ENCODE measurements at regions not wholly inside any gene's neighbourhood (a gene's known extent, or its start where the extent isn't known, plus 50 kb on each side); places are given as distances from the start of the nearest gene placed in this dataset.

DNA sequence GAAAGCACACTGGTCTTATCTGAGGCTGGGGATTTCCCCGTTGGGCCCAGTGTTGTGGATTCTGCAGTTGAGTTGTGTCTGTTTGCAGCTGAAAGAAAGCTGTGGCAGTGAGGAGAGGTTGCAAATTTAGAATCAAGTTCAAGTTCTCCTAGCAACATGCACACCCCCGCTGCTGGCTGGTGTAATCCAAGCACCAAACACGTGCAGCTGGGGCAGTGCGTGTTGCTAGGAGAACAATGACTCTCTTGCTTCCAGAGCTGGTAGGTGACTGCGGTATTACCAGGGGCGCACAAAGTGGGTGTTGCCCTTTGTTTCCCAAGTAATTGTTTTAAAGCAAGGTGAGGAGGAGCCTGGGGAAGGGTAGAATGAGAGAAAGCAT is 91.5 kb downstream of the IER5 start:
- Histone ChIP-seq H3K27ac (ENCODE audit: low read depth, low read length) (no peak overlapping the region), H3K23ac (ENCODE audit: low read length) (no peak overlapping the region), H4K8ac (ENCODE audit: low read depth, low read length) (no peak overlapping the region), H2AK5ac (ENCODE audit: low read length) (no peak overlapping the region), H2BK5ac (ENCODE audit: low read length) (no peak overlapping the region), H2BK15ac (replicated peaks; ENCODE audit: low read depth) (no peak overlapping the region), H3K79me2 (ENCODE audit: control insufficient read depth, insufficient read depth, low read length) (no peaks in the 10 kb centered on the region), H3K27me3 (ENCODE audit: insufficient read depth, low read length, poor library complexity) (no peaks in the 10 kb centered on the region), H4K5ac (ENCODE audit: low read length) (no peak overlapping the region), H3K4ac (ENCODE audit: low read depth, low read length) (no peak overlapping the region), H3K18ac (ENCODE audit: low read length) (peak overlapping the region; percentile 24), H3K36me3 (ENCODE audit: control insufficient read depth, insufficient read depth, low read length) (no peaks in the 10 kb centered on the region), H3K4me3 (ENCODE audit: low read length) (no peak overlapping the region), H3K4me1 (ENCODE audit: control insufficient read depth, low read depth, low read length) (peaks cover 11% of the 10 kb centered on the region), H3K4me2 (ENCODE audit: low read length) (no peak overlapping the region), H3K9ac (ENCODE audit: low read length) (no peak overlapping the region), H3K79me1 (ENCODE audit: low read length) (no peaks in the 10 kb centered on the region), H3K56ac (ENCODE audit: low read length) (no peak overlapping the region), H2BK120ac (ENCODE audit: low read depth, low read length) (no peak overlapping the region)
- WGBS (ENCODE audit: extremely low coverage, insufficient coverage, low lambda C conversion rate) = no CpG with 5 or more reads among the region's 6 CpGs
- DNase-seq = peak; percentile 90

DNA sequence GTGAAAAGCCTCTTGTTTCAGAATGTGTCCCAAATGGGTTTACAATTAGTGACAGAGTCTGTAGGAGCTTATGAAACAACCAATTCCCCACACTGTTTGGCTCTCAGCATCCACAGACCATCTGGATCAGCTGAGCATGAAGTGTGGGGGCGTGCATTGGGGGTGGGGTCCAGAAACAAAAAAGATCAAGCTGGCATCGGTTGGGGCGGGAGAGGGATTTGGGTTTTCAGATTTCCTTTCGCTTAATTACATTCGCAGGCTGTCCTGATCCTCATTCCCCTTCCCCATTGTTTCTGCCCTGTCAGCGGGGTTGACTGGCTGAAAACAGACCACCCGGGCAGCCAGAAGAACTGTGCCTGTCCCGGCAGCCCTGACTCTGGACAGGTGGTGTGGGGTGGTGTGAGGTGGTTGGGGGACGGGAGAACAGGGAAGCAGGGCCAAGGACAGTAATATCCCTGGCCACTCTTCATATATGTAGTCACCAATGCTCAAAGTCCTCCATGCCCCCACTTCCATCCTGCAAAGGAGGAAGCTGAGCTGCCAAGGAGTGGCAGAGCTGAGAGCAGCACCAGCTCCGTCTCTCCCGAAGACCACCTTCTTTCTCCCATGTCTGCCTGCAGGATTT is 92.0 kb downstream of the IER5 start:
- H3K27ac ChIP-seq (ENCODE audit: low read depth, low read length) = no peak overlapping the region
- peak; percentile 43 for DNase-seq
- WGBS (ENCODE audit: extremely low coverage, insufficient coverage, low lambda C conversion rate) = no CpG with 5 or more reads among the region's 11 CpGs

DNA sequence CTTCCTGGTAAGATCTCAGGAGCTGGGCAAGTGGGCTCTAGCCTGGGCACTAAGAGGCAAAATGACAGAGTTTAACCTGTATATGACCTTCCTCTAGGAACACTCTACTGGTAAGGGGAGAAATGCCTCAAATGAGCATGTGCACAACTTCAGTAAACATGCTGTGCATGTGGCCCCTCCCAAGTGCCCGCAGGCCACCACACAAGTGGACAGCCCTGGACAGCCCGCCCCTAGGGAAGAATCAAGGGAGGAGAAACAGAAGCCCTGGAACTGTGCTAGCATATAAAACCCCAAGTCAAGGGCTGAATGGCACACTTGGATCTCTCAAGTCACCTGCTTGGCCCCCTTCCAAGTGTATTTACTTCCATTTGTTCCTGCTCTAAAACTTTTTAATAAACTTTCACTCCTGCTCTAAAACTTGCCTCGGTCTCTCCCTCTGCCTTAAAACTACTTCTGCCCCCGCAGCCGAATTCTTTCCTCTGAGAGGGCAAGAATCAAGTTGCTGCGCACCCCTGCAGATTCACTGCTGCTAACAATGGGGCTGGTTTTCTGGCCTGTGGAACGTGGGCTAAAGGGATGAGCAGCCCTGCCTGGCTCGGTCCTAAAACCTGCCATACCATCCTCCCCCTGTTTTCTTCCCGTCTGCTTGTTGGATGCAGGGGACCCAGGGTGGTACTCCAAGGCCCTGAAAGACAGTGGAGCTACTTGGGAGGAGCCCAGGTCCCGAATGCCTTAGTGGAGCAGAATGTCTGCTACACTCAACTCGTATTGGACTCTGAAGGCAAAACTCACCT is 93.5 kb downstream of the IER5 start:
- no CpG with 5 or more reads among the region's 11 CpGs for WGBS (ENCODE audit: extremely low coverage, insufficient coverage, low lambda C conversion rate)
- no peaks in the 10 kb centered on the region for H3K79me2 ChIP-seq (ENCODE audit: control insufficient read depth, insufficient read depth, low read length)
- H3K4me1 ChIP-seq (ENCODE audit: control insufficient read depth, low read depth, low read length) = peaks cover 11% of the 10 kb centered on the region
- no peak overlapping the region for H3K56ac ChIP-seq (ENCODE audit: low read length)
- no peaks in the 10 kb centered on the region for H3K79me1 ChIP-seq (ENCODE audit: low read length)
- H3K27ac ChIP-seq (ENCODE audit: low read depth, low read length) = no peak overlapping the region
- H4K8ac ChIP-seq (ENCODE audit: low read depth, low read length) = no peak overlapping the region
- no peak for DNase-seq
- no peak overlapping the region for H2AK5ac ChIP-seq (ENCODE audit: low read length)
- H2BK15ac ChIP-seq (replicated peaks; ENCODE audit: low read depth) = no peak overlapping the region
- H3K27me3 ChIP-seq (ENCODE audit: insufficient read depth, low read length, poor library complexity) = no peaks in the 10 kb centered on the region
- no peak overlapping the region for H2BK5ac ChIP-seq (ENCODE audit: low read length)
- no peak overlapping the region for H3K18ac ChIP-seq (ENCODE audit: low read length)
- no peak overlapping the region for H2BK120ac ChIP-seq (ENCODE audit: low read depth, low read length)
- no peaks in the 10 kb centered on the region for H3K36me3 ChIP-seq (ENCODE audit: control insufficient read depth, insufficient read depth, low read length)
- H3K4ac ChIP-seq (ENCODE audit: low read depth, low read length) = no peak overlapping the region
- no peak overlapping the region for H3K23ac ChIP-seq (ENCODE audit: low read length)
- H4K5ac ChIP-seq (ENCODE audit: low read length) = no peak overlapping the region
- H3K4me2 ChIP-seq (ENCODE audit: low read length) = no peak overlapping the region
- H3K4me3 ChIP-seq (ENCODE audit: low read length) = no peak overlapping the region
- no peak overlapping the region for H3K9ac ChIP-seq (ENCODE audit: low read length)

More for the DNA sequence above, 92.0 kb downstream of the IER5 start:
- Histone ChIP-seq H3K36me3 (ENCODE audit: control insufficient read depth, insufficient read depth, low read length) (no peaks in the 10 kb centered on the region), H4K5ac (ENCODE audit: low read length) (no peak overlapping the region), H3K56ac (ENCODE audit: low read length) (peak overlapping the region; percentile 68), H3K4me3 (ENCODE audit: low read length) (no peak overlapping the region), H3K27me3 (ENCODE audit: insufficient read depth, low read length, poor library complexity) (no peaks in the 10 kb centered on the region), H3K18ac (ENCODE audit: low read length) (no peak overlapping the region), H3K4me1 (ENCODE audit: control insufficient read depth, low read depth, low read length) (peaks cover 11% of the 10 kb centered on the region), H2BK15ac (replicated peaks; ENCODE audit: low read depth) (no peak overlapping the region), H3K9ac (ENCODE audit: low read length) (peak overlapping the region; percentile 17), H2BK120ac (ENCODE audit: low read depth, low read length) (no peak overlapping the region), H2BK5ac (ENCODE audit: low read length) (no peak overlapping the region), H2AK5ac (ENCODE audit: low read length) (peak overlapping the region; percentile 69), H4K8ac (ENCODE audit: low read depth, low read length) (no peak overlapping the region), H3K79me1 (ENCODE audit: low read length) (no peaks in the 10 kb centered on the region), H3K23ac (ENCODE audit: low read length) (peak overlapping the region; percentile 66), H3K4me2 (ENCODE audit: low read length) (no peak overlapping the region), H3K4ac (ENCODE audit: low read depth, low read length) (no peak overlapping the region), H3K79me2 (ENCODE audit: control insufficient read depth, insufficient read depth, low read length) (no peaks in the 10 kb centered on the region)

DNA sequence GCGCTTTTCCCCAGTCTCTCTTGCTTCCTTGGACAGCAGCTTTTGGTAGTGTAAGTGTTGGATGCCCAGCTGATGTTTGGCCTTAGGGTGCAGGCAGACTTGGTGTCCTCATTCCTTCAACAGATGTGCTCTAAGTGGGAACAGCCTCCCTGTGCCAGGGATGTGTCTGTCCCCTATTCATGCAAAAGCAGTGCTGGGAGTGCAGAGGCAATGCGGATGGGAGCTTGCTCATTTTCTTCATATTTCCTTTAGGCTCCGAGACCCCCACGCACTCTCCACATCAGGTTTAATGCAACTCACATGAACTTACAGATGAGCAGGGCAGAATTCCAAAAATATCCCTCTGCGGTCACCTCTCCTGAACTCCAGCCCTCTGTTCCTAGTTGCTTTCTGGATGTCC is 96.1 kb downstream of the IER5 start:
- H3K27me3 ChIP-seq (ENCODE audit: insufficient read depth, low read length, poor library complexity) = no peaks in the 10 kb centered on the region
- no peak overlapping the region for H4K5ac ChIP-seq (ENCODE audit: low read length)
- no peak for DNase-seq
- no peak overlapping the region for H3K4ac ChIP-seq (ENCODE audit: low read depth, low read length)
- no peak overlapping the region for H2BK5ac ChIP-seq (ENCODE audit: low read length)
- H3K9ac ChIP-seq (ENCODE audit: low read length) = no peak overlapping the region
- no peak overlapping the region for H3K27ac ChIP-seq (ENCODE audit: low read depth, low read length)
- WGBS (ENCODE audit: extremely low coverage, insufficient coverage, low lambda C conversion rate) = no CpG with 5 or more reads among the region's 5 CpGs
- H3K4me3 ChIP-seq (ENCODE audit: low read length) = no peak overlapping the region
- no peak overlapping the region for H2AK5ac ChIP-seq (ENCODE audit: low read length)
- no peak overlapping the region for H3K56ac ChIP-seq (ENCODE audit: low read length)
- H4K8ac ChIP-seq (ENCODE audit: low read depth, low read length) = no peak overlapping the region
- H2BK15ac ChIP-seq (replicated peaks; ENCODE audit: low read depth) = no peak overlapping the region
- no peaks in the 10 kb centered on the region for H3K36me3 ChIP-seq (ENCODE audit: control insufficient read depth, insufficient read depth, low read length)
- no peak overlapping the region for H2BK120ac ChIP-seq (ENCODE audit: low read depth, low read length)
- no peaks in the 10 kb centered on the region for H3K79me2 ChIP-seq (ENCODE audit: control insufficient read depth, insufficient read depth, low read length)
- H3K79me1 ChIP-seq (ENCODE audit: low read length) = no peaks in the 10 kb centered on the region
- peaks cover 10% of the 10 kb centered on the region for H3K4me1 ChIP-seq (ENCODE audit: control insufficient read depth, low read depth, low read length)
- H3K4me2 ChIP-seq (ENCODE audit: low read length) = no peak overlapping the region
- H3K18ac ChIP-seq (ENCODE audit: low read length) = no peak overlapping the region
- no peak overlapping the region for H3K23ac ChIP-seq (ENCODE audit: low read length)

GRCh38 chr1:181185461-181185860 is 97.0 kb downstream of the IER5 start:
- Histone ChIP-seq H3K56ac (ENCODE audit: low read length) (no peak overlapping the region), H3K27me3 (ENCODE audit: insufficient read depth, low read length, poor library complexity) (no peaks in the 10 kb centered on the region), H3K79me2 (ENCODE audit: control insufficient read depth, insufficient read depth, low read length) (no peaks in the 10 kb centered on the region), H2BK15ac (replicated peaks; ENCODE audit: low read depth) (no peak overlapping the region), H3K23ac (ENCODE audit: low read length) (no peak overlapping the region), H2BK5ac (ENCODE audit: low read length) (no peak overlapping the region), H3K36me3 (ENCODE audit: control insufficient read depth, insufficient read depth, low read length) (no peaks in the 10 kb centered on the region), H3K4me2 (ENCODE audit: low read length) (no peak overlapping the region), H3K4ac (ENCODE audit: low read depth, low read length) (no peak overlapping the region), H2AK5ac (ENCODE audit: low read length) (no peak overlapping the region), H3K4me3 (ENCODE audit: low read length) (no peak overlapping the region), H2BK120ac (ENCODE audit: low read depth, low read length) (no peak overlapping the region), H4K8ac (ENCODE audit: low read depth, low read length) (no peak overlapping the region), H3K27ac (ENCODE audit: low read depth, low read length) (no peak overlapping the region), H3K79me1 (ENCODE audit: low read length) (no peaks in the 10 kb centered on the region), H3K9ac (ENCODE audit: low read length) (no peak overlapping the region), H3K4me1 (ENCODE audit: control insufficient read depth, low read depth, low read length) (peaks cover 5% of the 10 kb centered on the region), H4K5ac (ENCODE audit: low read length) (no peak overlapping the region), H3K18ac (ENCODE audit: low read length) (no peak overlapping the region)
- no peak for DNase-seq
- no CpG with 5 or more reads among the region's 3 CpGs for WGBS (ENCODE audit: extremely low coverage, insufficient coverage, low lambda C conversion rate)

Measured in mesendoderm (in vitro differentiated cells).